Activated CD4-positive, alpha-beta T cell treated with anti-CD3 and anti-CD28 coated beads, Interleukin-2, amount 50 U/mL, for 48 hours (primary cell): ENCODE measurements at regions not wholly inside any gene's neighbourhood (a gene's known extent, or its start where the extent isn't known, plus 50 kb on each side); places are given as distances from the start of the nearest gene placed in this dataset.

Experiments used
- DNase-seq, 2 experiments: peaks; one replicate each; pipeline ENCODE4 v3.0.0-alpha.2; 2020

DNA sequence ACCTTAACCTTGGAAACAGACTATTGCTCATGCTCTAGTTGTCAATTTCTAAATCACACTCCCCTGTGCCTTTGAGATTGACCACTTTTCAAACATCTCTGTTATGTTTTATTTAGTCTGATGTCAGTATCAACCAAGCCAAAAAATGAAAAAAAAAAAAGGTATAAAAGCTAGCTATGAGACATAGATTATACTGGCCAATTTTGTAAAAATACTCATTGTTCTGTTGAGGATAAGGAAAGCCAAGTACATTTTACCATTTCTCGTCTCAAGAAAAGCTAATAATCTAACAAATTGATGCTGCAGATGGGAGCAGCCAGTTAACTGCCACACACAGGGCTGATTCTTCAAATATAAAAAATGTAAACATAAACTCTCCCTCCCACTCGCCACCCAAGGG, 572.6 kb upstream of the KLF12 start:
- DNase-seq, result no peak

DNA sequence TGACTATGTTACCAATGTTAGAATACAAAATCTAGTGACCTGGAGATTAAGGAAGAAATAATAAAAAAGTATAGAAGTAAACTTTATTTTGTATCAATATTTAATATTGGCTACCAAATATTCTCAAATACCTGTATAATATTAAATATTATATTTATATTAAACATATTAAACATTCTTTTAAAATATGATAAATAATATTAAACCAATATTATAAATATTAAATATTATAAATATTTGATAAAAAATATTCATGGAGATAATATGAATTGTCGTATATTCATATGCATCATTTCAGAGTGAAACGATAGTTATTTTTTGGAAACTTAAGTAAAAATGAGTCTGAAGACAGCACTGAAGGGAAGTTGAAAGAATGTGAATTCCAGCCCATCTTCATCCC, 571.2 kb upstream of the KLF12 start:
- no peak for DNase-seq

- DNase-seq, result no peak
Observed at GRCh38 chr13:74703855-74704387, 569.7 kb upstream of the KLF12 start.

- DNase-seq, result no peak
Observed at GRCh38 chr13:74696148-74696922, 562.1 kb upstream of the KLF12 start.

GRCh38 chr13:74695021-74695800, 561.0 kb upstream of the KLF12 start:
- no peak for DNase-seq

DNA sequence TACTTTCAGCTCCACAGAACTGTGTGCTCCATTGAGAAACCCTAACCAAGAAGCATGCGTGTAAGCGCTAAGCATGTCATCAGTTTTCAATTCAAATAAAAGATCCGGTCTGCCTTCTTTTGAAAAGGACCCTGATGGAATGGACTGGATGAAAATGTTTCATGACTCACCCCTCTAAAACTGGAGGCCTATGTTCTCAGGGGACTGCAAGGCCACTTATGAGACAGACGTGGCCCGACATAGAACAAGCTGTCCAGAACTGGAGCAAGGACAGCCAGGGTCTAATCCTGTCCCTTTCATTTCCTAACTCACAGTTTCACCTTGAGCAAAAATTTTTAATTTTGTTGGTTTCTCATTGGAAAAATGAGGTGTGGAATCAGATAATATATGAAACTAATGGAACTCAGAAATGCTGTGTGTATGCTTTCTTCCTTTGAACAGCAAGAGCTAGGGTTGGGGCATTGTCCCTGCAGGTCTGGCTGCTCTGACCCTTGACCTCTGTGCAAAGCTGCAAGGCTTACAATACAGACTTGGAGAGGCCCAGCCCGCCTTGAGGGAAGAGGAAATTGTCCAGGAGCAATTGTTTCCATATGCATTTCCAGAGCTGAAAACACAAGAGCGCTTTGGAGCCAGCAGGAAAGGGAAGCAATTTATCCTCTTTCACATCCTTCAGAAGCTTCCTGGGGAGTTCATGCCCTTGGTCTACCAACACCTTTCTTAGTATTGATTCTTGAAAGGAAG, 553.4 kb upstream of the KLF12 start:
- no peak for DNase-seq

- DNase-seq, result no peak
Observed at GRCh38 chr13:74683411-74683810, 549.2 kb upstream of the KLF12 start.

DNA sequence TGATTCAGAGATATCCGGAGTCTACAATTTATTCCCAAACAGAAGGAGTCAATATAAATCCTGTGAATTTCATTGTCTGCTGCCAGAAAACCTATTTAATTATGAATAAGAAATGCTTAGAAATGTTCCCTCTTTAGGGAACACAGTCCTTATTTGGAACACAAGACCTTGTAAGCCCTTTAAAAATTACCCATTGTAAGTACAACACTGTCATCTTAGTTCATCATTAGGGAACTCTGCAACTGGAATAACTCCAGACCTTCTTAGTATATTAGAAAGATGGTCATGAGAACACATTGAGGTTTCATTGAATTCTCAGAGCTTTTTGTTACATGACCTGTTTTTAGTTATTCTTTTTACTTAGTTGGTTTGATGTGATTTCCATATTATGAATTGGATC, 548.5 kb upstream of the KLF12 start:
- DNase-seq, result no peak

DNA sequence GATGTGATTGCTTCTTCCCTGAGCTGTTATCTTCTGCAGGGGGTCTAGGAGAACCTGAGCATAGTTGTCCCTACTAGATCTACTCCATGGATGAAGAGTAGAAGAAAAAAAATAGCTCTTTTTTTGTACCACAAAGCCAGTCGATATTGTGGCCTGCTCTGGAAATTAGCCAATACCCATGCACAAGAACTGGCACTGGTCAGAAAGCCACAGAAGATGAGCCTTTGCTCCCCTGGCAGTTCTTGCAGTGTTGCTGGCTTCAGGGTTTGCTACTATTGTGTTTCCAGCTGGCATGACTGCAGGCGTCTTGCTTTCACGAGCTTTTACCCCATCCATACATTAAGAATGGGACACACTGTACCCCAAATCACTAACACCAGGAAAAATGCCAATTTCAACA, 547.7 kb upstream of the KLF12 start:
- no peak for DNase-seq

DNA sequence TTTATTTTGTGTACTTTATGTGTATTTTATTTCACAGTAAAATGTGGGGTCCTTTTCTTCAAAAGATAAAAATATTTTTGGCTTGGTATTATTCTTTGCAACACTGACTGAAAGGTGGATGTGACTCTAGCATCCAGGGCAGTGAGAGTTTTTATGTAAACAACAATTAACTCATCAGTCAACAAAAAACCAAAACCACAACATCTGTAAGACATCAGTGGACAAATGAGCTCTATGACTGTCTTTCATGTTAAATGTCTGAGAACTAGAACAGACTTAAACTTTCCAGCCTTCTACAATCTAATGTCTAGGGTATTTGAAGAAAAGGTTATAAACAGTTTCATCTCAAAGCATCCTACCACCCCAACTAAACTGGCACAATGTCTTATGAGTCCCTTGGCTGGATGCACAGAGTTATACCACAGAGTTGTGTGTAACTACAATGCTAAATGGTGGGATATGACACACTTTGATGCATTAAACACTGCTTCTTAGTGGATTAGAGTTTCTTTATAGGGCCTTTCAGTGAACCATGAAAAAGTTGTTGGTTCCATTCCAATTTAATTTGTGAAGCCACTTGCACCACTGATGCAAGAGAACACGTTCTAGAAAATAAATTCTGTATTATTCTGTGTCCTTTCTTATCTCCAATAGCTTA, 544.2 kb upstream of the KLF12 start:
- DNase-seq, result no peak

DNA sequence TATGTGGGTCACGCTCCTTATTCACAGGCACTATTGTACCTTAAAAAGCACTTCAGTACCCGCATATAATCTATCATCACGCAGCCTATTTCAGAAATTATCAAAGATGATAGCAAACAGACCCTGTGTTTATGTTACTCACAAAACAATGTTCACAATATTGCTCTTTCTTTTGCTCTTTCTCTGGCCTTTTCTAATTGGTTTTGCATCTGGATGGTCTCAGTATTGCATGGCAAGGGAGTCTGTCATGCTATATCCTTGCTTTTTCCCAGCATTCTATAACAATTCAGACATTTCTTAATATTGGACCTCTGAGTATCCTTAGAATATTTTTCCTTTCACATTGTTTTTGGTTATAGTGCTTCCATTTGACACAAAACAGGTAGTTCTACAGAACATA, 541.8 kb upstream of the KLF12 start:
- DNase-seq, result no peak

GRCh38 chr13:74675182-74675581, 541.0 kb upstream of the KLF12 start:
- DNase-seq, result no peak

GRCh38 chr13:74674720-74675119, 540.5 kb upstream of the KLF12 start:
- no peak for DNase-seq

GRCh38 chr13:74669149-74669548, 534.9 kb upstream of the KLF12 start:
- DNase-seq, result no peak

DNA sequence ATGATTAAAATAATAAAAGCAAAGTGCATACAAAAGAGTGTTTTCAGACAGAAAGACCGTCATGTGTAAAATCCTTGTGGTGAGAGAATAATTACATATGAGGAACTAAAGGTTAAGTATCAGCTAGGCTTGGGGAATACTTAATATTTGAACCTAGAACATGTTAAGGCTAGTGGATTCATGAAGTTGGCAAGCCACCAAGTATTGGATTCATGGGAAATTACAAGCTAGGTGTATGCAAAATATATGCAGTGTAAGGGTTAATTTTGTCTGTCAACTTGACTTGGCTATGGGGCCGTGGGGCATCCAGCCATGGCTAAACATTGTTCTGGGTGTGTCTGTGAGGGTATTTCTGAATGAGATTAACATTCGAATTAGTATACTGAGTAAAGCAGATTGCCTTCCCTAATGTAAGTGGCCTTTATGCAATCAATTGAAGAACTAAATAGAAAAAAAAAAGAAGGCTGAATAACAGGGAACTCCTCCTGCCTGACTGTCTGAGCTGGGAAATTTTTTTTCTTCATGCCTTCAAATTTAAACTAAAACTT, 533.5 kb upstream of the KLF12 start:
- DNase-seq, result no peak

DNA sequence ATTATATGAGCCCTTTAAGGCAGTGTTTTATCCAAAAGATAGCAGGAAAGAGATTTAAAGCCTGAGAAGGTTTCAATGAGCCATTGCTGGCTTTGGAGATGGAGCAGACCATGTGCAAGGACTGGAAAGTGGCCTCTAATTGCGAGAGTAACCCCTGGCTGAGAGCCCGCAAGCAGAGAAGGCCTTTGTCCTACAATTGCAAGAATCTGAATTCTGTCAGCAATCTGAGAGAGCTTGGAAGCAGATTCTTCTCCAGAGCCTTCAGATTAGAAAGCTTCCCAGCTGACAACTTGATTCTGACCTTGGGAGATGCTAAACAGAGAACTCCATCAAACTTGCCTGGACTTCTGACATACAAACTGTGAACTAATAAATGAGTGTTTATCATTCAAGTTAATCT, 528.7 kb upstream of the KLF12 start:
- no peak for DNase-seq

DNA sequence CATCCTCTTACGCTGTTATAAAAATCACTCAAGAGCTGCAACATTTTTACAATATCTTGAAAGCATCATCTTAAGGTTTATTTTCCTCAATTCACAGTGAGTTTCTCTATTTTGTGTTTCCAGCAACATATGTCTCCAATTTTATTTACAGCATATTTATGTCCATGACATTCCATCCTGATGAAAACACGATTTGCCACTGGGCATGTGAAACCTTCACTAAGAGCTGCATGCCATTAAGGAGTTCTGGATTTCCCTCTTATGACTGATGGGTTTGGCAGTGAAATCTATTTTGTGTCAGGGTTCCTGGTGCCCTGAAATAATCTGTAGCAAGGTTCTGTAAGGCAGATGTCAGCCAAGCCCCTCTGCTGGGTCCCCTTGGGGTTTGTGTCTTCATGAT, 527.6 kb upstream of the KLF12 start:
- no peak for DNase-seq

- no peak for DNase-seq
Observed at GRCh38 chr13:74657765-74658164, 523.6 kb upstream of the KLF12 start.

DNA sequence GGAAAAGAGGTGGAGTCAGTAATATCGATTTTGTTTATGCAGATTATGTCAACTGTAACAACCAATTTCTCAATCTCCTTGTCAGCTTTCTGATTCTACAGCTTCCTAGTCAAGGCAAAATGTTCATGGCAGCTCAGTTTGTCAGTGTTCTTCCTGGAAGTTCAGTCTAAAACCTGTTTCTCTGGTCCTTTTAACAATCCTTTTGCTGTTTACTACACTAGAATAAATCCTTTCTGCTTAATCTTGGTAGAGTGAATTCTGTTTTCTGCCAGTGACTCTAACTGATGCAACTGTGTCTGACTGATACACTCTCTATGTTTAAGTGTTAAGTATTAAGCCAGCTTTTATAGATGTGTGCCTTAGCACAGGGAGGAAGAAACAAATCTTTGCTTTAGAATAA, 516.9 kb upstream of the KLF12 start:
- no peak for DNase-seq

- DNase-seq, result no peak
Observed at GRCh38 chr13:74647991-74648390, 513.8 kb upstream of the KLF12 start.

- no peak for DNase-seq
Observed at GRCh38 chr13:74647211-74647610, 513.0 kb upstream of the KLF12 start.

GRCh38 chr13:74646091-74646490, 511.9 kb upstream of the KLF12 start:
- DNase-seq, result no peak

DNA sequence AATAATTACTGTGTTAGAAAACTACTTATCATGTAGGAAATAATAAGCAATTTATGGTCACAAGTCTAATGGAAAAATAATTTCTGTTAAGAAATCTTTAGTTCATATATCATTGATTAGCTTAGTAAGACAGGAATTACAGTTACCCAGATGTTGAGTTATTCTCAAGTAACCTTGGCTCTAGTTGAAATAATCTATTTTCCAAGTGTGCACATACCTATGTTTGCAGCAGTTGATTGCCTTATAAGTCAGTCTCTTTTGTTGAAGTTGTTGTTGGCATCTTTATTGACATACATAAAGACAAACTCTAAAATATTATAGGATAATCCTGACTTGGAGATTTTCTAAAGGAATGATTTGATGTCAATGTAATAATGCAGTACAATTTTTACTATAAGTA, 511.4 kb upstream of the KLF12 start:
- DNase-seq, result no peak
